ENCODE measurements at regions not wholly inside any gene's neighbourhood (a gene's known extent, or its start where the extent isn't known, plus 50 kb on each side); places are given as distances from the start of the nearest gene placed in this dataset.
"Not testable (repeated sequence)": the region's sequence is repeated elsewhere in the genome, so short reads cannot be mapped to it uniquely, and the experiment has no call there.

- CTCF ChIA-PET: no interaction called here
- H3K4me3 Mint-ChIP-seq: no peak overlapping the region
- DNase-seq (no peak), ATAC-seq (ENCODE audit: low read depth) (no peak)
- no peaks in the 10 kb centered on the region for H3K27me3 Mint-ChIP-seq
- POLR2A ChIA-PET: no interaction called here
- peaks cover 5% of the 10 kb centered on the region for H3K4me1 Mint-ChIP-seq
- intact Hi-C loops (cut with micrococcal nuclease): no loop called here
- H3K36me3 Mint-ChIP-seq (ENCODE audit: low read depth): no peaks in the 10 kb centered on the region
- H3K27ac Mint-ChIP-seq: no peak overlapping the region
- TF ChIP-seq, protein P1, sequence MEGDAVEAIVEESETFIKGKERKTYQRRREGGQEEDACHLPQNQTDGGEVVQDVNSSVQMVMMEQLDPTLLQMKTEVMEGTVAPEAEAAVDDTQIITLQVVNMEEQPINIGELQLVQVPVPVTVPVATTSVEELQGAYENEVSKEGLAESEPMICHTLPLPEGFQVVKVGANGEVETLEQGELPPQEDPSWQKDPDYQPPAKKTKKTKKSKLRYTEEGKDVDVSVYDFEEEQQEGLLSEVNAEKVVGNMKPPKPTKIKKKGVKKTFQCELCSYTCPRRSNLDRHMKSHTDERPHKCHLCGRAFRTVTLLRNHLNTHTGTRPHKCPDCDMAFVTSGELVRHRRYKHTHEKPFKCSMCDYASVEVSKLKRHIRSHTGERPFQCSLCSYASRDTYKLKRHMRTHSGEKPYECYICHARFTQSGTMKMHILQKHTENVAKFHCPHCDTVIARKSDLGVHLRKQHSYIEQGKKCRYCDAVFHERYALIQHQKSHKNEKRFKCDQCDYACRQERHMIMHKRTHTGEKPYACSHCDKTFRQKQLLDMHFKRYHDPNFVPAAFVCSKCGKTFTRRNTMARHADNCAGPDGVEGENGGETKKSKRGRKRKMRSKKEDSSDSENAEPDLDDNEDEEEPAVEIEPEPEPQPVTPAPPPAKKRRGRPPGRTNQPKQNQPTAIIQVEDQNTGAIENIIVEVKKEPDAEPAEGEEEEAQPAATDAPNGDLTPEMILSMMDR (IDR thresholded peaks at IDR 0.05): no peak
- H3K9me3 Mint-ChIP-seq: no peaks in the 10 kb centered on the region
Observed at GRCh38 chr13:88464851-88465250, 793.7 kb downstream of the SLITRK5 start.

GRCh38 chr13:88472316-88472715, 801.1 kb downstream of the SLITRK5 start:
- Mint-ChIP-seq H3K4me1 (peaks cover 6% of the 10 kb centered on the region), H3K36me3 (ENCODE audit: low read depth) (no peaks in the 10 kb centered on the region), H3K4me3 (no peak overlapping the region), H3K9me3 (no peaks in the 10 kb centered on the region), H3K27me3 (no peaks in the 10 kb centered on the region), H3K27ac (no peak overlapping the region)
- ATAC-seq (ENCODE audit: low read depth) (no peak), DNase-seq (no peak)
- ChIA-PET CTCF (no interaction called here), POLR2A (no interaction called here)
- TF ChIP-seq, protein P1 (IDR thresholded peaks at IDR 0.05): no peak
- intact Hi-C loops (cut with micrococcal nuclease): no loop called here

DNA sequence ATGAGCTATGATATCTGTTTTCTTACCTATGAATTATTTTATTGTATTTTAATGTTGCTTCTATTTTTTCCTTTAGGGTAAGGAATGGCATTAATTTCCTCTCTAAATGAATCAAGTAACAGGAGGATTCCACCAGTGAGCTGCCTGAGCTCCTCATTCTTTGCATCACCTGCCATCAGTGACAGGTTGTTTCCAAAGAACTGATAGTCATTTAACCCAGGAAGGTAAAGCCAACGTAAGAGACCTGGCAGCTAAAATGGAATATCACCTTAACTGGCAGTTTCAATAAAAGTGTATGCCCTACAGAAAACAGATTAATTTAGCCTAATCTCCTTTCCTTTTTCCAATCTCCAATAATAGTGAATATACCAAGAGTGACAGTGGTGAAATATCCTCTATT, 812.0 kb downstream of the SLITRK5 start:
- Mint-ChIP-seq H3K9me3 (peaks cover 14% of the 10 kb centered on the region), H3K27me3 (no peaks in the 10 kb centered on the region), H3K4me3 (no peak overlapping the region), H3K4me1 (no peaks in the 10 kb centered on the region), H3K36me3 (ENCODE audit: low read depth) (no peaks in the 10 kb centered on the region), H3K27ac (no peak overlapping the region)
- ATAC-seq (ENCODE audit: low read depth): no peak
- no peak for DNase-seq
- POLR2A ChIA-PET: no interaction called here
- intact Hi-C loops (cut with micrococcal nuclease): no loop called here
- TF ChIP-seq, protein P1 (IDR thresholded peaks at IDR 0.05): no peak
- CTCF ChIA-PET: no interaction called here

- Mint-ChIP-seq H3K4me1 (no peaks in the 10 kb centered on the region), H3K27ac (no peak overlapping the region), H3K9me3 (peaks cover 23% of the 10 kb centered on the region), H3K4me3 (no peak overlapping the region), H3K27me3 (no peaks in the 10 kb centered on the region), H3K36me3 (ENCODE audit: low read depth) (no peaks in the 10 kb centered on the region)
- TF ChIP-seq, protein P1 (IDR thresholded peaks at IDR 0.05): no peak
- CTCF ChIA-PET: no interaction called here
- no peak for ATAC-seq (ENCODE audit: low read depth)
- intact Hi-C loops (cut with micrococcal nuclease): no loop called here
- DNase-seq: no peak
- POLR2A ChIA-PET: no interaction called here
Observed at GRCh38 chr13:88507909-88508308, 836.7 kb downstream of the SLITRK5 start.

DNA sequence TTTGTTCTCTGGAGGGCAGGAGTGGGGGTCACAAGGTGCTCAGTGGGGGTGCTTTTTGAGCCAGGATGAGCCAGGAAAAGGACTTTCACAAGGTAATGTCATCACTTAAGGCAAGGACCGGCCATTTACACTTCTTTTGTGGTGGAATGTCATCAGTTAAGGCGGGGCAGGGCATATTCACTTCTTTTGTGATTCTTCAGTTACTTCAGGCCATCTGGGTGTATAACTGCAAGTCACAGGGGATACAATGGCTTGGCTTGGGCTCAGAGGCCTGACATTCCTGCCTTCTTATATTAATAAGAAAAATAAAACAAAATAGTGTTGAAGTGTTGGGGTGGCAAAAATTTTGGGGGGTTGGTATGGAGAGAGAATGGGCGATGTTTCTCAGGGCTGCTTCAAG, 841.8 kb downstream of the SLITRK5 start:
- CTCF ChIA-PET; DNase-seq; H3K4me3 Mint-ChIP-seq; ATAC-seq (ENCODE audit: low read depth); H3K27ac Mint-ChIP-seq; POLR2A ChIA-PET; H3K36me3 Mint-ChIP-seq (ENCODE audit: low read depth); intact Hi-C loops (cut with micrococcal nuclease); H3K4me1 Mint-ChIP-seq; H3K27me3 Mint-ChIP-seq: not testable (repeated sequence)
- peaks cover 12% of the 10 kb centered on the region for H3K9me3 Mint-ChIP-seq

- H3K9me3 Mint-ChIP-seq: peaks cover 7% of the 10 kb centered on the region
- H3K36me3 Mint-ChIP-seq (ENCODE audit: low read depth): no peaks in the 10 kb centered on the region
- TF ChIP-seq, protein P1 (IDR thresholded peaks at IDR 0.05): no peak
- intact Hi-C loops (cut with micrococcal nuclease): no loop called here
- ChIA-PET CTCF (no interaction called here), POLR2A (no interaction called here)
- no peaks in the 10 kb centered on the region for H3K27me3 Mint-ChIP-seq
- DNase-seq: no peak
- H3K4me1 Mint-ChIP-seq: no peaks in the 10 kb centered on the region
- H3K4me3 Mint-ChIP-seq: no peak overlapping the region
- no peak for ATAC-seq (ENCODE audit: low read depth)
- no peak overlapping the region for H3K27ac Mint-ChIP-seq
Observed at GRCh38 chr13:88526186-88526852, 855.1 kb downstream of the SLITRK5 start.
